ENCODE measurements at regions not wholly inside any gene's neighbourhood (a gene's known extent, or its start where the extent isn't known, plus 50 kb on each side); places are given as distances from the start of the nearest gene placed in this dataset.

- Histone ChIP-seq H3K4me1 (ENCODE audit: insufficient read depth, low read length) (no peaks in the 10 kb centered on the region), H2AFZ (ENCODE audit: low read length) (no peak overlapping the region), H4K20me1 (ENCODE audit: insufficient read depth, low read length) (no peaks in the 10 kb centered on the region), H3K4me2 (ENCODE audit: insufficient read depth, low read length) (no peak overlapping the region), H3K4me3 (ENCODE audit: insufficient read depth, low read length) (no peak overlapping the region), H3K36me3 (ENCODE audit: insufficient read depth, low read length) (no peaks in the 10 kb centered on the region), H3K27me3 (ENCODE audit: insufficient read depth, low read length) (no peaks in the 10 kb centered on the region), H3K9me3 (ENCODE audit: low read depth, low read length) (no peaks in the 10 kb centered on the region), H3K27ac (ENCODE audit: low read depth, low read length) (no peak overlapping the region), H3K79me2 (ENCODE audit: insufficient read depth, low read length) (no peaks in the 10 kb centered on the region)
- TF ChIP-seq CTCF (IDR thresholded peaks at IDR 0.05; ENCODE audit: extremely low read depth, low read depth, low read length): no peak
- DNase-seq (ENCODE audit: insufficient read length, low spot score, missing footprints): no peak
Observed at GRCh38 chr1:5354681-5355080, 637.5 kb downstream of the NPHP4 start.

- Histone ChIP-seq H4K20me1 (ENCODE audit: insufficient read depth, low read length) (no peaks in the 10 kb centered on the region), H3K4me1 (ENCODE audit: insufficient read depth, low read length) (no peaks in the 10 kb centered on the region), H3K27me3 (ENCODE audit: insufficient read depth, low read length) (no peaks in the 10 kb centered on the region), H3K4me3 (ENCODE audit: insufficient read depth, low read length) (no peak overlapping the region), H3K36me3 (ENCODE audit: insufficient read depth, low read length) (no peaks in the 10 kb centered on the region), H3K79me2 (ENCODE audit: insufficient read depth, low read length) (no peaks in the 10 kb centered on the region), H3K9me3 (ENCODE audit: low read depth, low read length) (no peaks in the 10 kb centered on the region), H3K4me2 (ENCODE audit: insufficient read depth, low read length) (no peak overlapping the region), H3K27ac (ENCODE audit: low read depth, low read length) (no peak overlapping the region), H2AFZ (ENCODE audit: low read length) (no peak overlapping the region)
- DNase-seq (ENCODE audit: insufficient read length, low spot score, missing footprints): no peak
- TF ChIP-seq CTCF (IDR thresholded peaks at IDR 0.05; ENCODE audit: extremely low read depth, low read depth, low read length): no peak
Observed at GRCh38 chr1:5351366-5351765, 640.9 kb downstream of the NPHP4 start.

GRCh38 chr1:5349526-5349925, 642.7 kb downstream of the NPHP4 start:
- no peak for DNase-seq (ENCODE audit: insufficient read length, low spot score, missing footprints)
- Histone ChIP-seq H3K79me2 (ENCODE audit: insufficient read depth, low read length) (no peaks in the 10 kb centered on the region), H3K27me3 (ENCODE audit: insufficient read depth, low read length) (no peaks in the 10 kb centered on the region), H4K20me1 (ENCODE audit: insufficient read depth, low read length) (no peaks in the 10 kb centered on the region), H2AFZ (ENCODE audit: low read length) (no peak overlapping the region), H3K4me3 (ENCODE audit: insufficient read depth, low read length) (no peak overlapping the region), H3K9me3 (ENCODE audit: low read depth, low read length) (no peaks in the 10 kb centered on the region), H3K4me2 (ENCODE audit: insufficient read depth, low read length) (no peak overlapping the region), H3K36me3 (ENCODE audit: insufficient read depth, low read length) (no peaks in the 10 kb centered on the region), H3K4me1 (ENCODE audit: insufficient read depth, low read length) (no peaks in the 10 kb centered on the region), H3K27ac (ENCODE audit: low read depth, low read length) (no peak overlapping the region)
- no peak for TF ChIP-seq CTCF (IDR thresholded peaks at IDR 0.05; ENCODE audit: extremely low read depth, low read depth, low read length)

- H3K27ac ChIP-seq (ENCODE audit: low read depth, low read length): no peak overlapping the region
- no peak overlapping the region for H3K4me3 ChIP-seq (ENCODE audit: insufficient read depth, low read length)
- no peaks in the 10 kb centered on the region for H3K27me3 ChIP-seq (ENCODE audit: insufficient read depth, low read length)
- no peak overlapping the region for H3K4me2 ChIP-seq (ENCODE audit: insufficient read depth, low read length)
- no peaks in the 10 kb centered on the region for H3K36me3 ChIP-seq (ENCODE audit: insufficient read depth, low read length)
- H3K79me2 ChIP-seq (ENCODE audit: insufficient read depth, low read length): no peaks in the 10 kb centered on the region
- H2AFZ ChIP-seq (ENCODE audit: low read length): no peak overlapping the region
- H3K4me1 ChIP-seq (ENCODE audit: insufficient read depth, low read length): no peaks in the 10 kb centered on the region
- no peaks in the 10 kb centered on the region for H4K20me1 ChIP-seq (ENCODE audit: insufficient read depth, low read length)
- no peak for TF ChIP-seq CTCF (IDR thresholded peaks at IDR 0.05; ENCODE audit: extremely low read depth, low read depth, low read length)
- DNase-seq (ENCODE audit: insufficient read length, low spot score, missing footprints): no peak
- H3K9me3 ChIP-seq (ENCODE audit: low read depth, low read length): no peaks in the 10 kb centered on the region
Observed at GRCh38 chr1:5348732-5349465, 643.3 kb downstream of the NPHP4 start.
